Ovary (tissue), 7 donors: ENCODE measurements at regions not wholly inside any gene's neighbourhood (a gene's known extent, or its start where the extent isn't known, plus 50 kb on each side); places are given as distances from the start of the nearest gene placed in this dataset.
"Not testable (repeated sequence)": the region's sequence is repeated elsewhere in the genome, so short reads cannot be mapped to it uniquely, and the experiment has no call there.

Experiments
- DNase-seq, 5 donors: peaks; one replicate each; pipeline ENCODE4 v3.0.0-alpha.2; 2019 to 2020
- H3K27ac ChIP-seq, 2 donors: fragments of 200-600 bp; one replicate each; pipeline versions ENCODE4 v1.5.1 to v1.8.0; 2019 to 2022
- H3K27me3 ChIP-seq: fragments of 200-600 bp; one replicate; pipeline ENCODE4 v1.8.0; 2022
- H3K36me3 ChIP-seq: fragments of 200-600 bp; sonication (generic); one replicate; pipeline ENCODE4 v1.5.1; 2019
- H3K4me1 ChIP-seq: one replicate; pipeline ENCODE4 v1.8.1; 2013; ENCODE audit warnings: mild to moderate bottlenecking, moderate library complexity; ENCODE audit not compliant: insufficient read depth
- H3K4me3 ChIP-seq: fragments of 200-600 bp; sonication (generic); one replicate; pipeline ENCODE4 v1.5.1; 2017
- H3K9me3 ChIP-seq, 2 donors: fragments of 200-600 bp in 1 of 2; sonication (generic) in 1 of 2; one replicate each; pipeline versions ENCODE4 v1.5.1 to v1.8.1; 2013 to 2019; ENCODE audit warnings: mild to moderate bottlenecking in 1 of 2, moderate library complexity in 1 of 2
- EP300 ChIP-seq: sonication (generic); formaldehyde crosslinking; IDR thresholded peaks from one replicate; pipeline ENCODE4 v1.6.1; 2017; ENCODE audit warnings: antibody characterized with exemption
- POLR2A ChIP-seq: fragments of 450-650 bp; IDR thresholded peaks from one replicate; pipeline ENCODE4 v1.6.1; 2017; ENCODE audit warnings: antibody characterized with exemption, mild to moderate bottlenecking, moderate library complexity
- WGBS, 3 donors: extraction: QIAGEN DNeasy Blood & Tissue Kit in 1 of 3; methylation state at CpG; one replicate each; pipeline versions ENCODE4 v1.1.5 to v1.1.7; 2013 to 2017; 5-methylcytosine and 5-hydroxymethylcytosine counted together
- intact Hi-C, 4 donors: fragments of 100-400 bp; cut with DNase I; formaldehyde crosslinking; loops; one replicate each; pipeline versions ENCODE4 v1.11.0 to v1.15.1; 2022 to 2023
- TF ChIP-seq, protein P1 (sequence below), 3 donors: fragments of 450-650 bp in 2 of 3; fragments of 200-600 bp in 1 of 3; IDR thresholded peaks; one replicate each; pipeline versions ENCODE4 v1.5.1 to v1.8.0; 2016 to 2022; ENCODE audit warnings: antibody characterized with exemption in 3 of 3, mild to moderate bottlenecking in 1 of 3
- donor health status: DM: no; HTN: no; CAD: no; lungs with moderate emphysema.
- donor health status: DM: no; HTN: no; CAD: no.
- donor health status: Bipolar disorder and iron deficiency.
- donor health status: DM: no; HTN: no; CAD: no.
- donor health status: DM: yes; HTN: yes; CAD: no.

DNA sequence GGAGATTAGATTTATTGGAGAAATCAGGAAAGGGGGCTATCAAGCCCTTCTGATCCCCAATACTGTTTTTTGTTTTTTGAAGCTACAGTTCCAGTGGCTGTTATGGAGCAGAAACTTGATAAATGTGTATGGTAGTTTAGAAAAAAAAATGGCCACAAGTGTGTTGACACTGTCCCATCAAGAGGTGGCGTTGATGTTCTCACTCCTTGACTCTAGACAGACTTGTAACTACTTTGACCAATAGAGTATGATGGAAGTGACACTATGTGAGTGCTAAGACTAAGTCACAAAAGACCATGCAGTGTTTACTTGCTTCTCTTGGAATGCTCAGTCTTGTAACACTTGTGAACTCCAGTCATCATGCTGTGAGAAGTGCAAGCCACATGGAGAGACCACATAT, 356.7 kb downstream of the PDCD6IP start:
- no peak overlapping the region for H3K4me3 ChIP-seq
- no peak overlapping the region for H3K27ac ChIP-seq
- no peaks in the 10 kb centered on the region for H3K36me3 ChIP-seq
- no peak for DNase-seq
- intact Hi-C loops, result no loop called here
- WGBS, 3 donors, result 0 to 58% (median 0%) methylated on average over 1 of the region's 1 CpG
- H3K4me1 ChIP-seq, result no peaks in the 10 kb centered on the region
- no peaks in the 10 kb centered on the region for H3K27me3 ChIP-seq
- no peak for TF ChIP-seq POLR2A
- no peak for TF ChIP-seq EP300
- TF ChIP-seq, protein P1, sequence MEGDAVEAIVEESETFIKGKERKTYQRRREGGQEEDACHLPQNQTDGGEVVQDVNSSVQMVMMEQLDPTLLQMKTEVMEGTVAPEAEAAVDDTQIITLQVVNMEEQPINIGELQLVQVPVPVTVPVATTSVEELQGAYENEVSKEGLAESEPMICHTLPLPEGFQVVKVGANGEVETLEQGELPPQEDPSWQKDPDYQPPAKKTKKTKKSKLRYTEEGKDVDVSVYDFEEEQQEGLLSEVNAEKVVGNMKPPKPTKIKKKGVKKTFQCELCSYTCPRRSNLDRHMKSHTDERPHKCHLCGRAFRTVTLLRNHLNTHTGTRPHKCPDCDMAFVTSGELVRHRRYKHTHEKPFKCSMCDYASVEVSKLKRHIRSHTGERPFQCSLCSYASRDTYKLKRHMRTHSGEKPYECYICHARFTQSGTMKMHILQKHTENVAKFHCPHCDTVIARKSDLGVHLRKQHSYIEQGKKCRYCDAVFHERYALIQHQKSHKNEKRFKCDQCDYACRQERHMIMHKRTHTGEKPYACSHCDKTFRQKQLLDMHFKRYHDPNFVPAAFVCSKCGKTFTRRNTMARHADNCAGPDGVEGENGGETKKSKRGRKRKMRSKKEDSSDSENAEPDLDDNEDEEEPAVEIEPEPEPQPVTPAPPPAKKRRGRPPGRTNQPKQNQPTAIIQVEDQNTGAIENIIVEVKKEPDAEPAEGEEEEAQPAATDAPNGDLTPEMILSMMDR (IDR thresholded peaks at IDR 0.05), result no peak
- no peaks in the 10 kb centered on the region for H3K9me3 ChIP-seq

DNA sequence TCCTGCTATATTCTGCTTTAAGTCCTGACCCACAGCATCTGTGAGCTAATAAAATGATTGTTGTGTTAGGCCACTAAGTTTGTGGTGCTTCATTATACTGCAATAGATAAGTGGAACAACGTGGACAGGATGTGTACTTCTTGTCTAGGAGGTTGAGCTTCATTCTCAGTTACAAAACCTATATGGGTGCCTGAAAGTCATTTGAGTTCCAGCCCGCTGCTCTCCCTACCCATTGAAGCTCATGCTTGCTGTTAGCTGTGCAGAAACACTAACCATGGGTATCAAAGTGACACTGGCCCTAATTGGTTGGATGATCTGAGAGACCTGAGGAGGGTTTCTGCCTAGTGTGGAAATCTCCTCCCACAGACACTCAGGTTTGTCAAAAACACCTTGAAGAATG, 357.2 kb downstream of the PDCD6IP start:
- H3K27ac ChIP-seq, result no peak overlapping the region
- H3K4me1 ChIP-seq, result no peaks in the 10 kb centered on the region
- 70 to 86% (median 73%) methylated on average over 2 of the region's 2 CpGs for WGBS, 3 donors
- intact Hi-C loops, result no loop called here
- no peak for TF ChIP-seq EP300
- TF ChIP-seq, protein P1 (IDR thresholded peaks at IDR 0.05), result no peak
- no peak for TF ChIP-seq POLR2A
- DNase-seq, result no peak
- no peaks in the 10 kb centered on the region for H3K9me3 ChIP-seq
- H3K27me3 ChIP-seq, result no peaks in the 10 kb centered on the region
- no peak overlapping the region for H3K4me3 ChIP-seq
- no peaks in the 10 kb centered on the region for H3K36me3 ChIP-seq

DNA sequence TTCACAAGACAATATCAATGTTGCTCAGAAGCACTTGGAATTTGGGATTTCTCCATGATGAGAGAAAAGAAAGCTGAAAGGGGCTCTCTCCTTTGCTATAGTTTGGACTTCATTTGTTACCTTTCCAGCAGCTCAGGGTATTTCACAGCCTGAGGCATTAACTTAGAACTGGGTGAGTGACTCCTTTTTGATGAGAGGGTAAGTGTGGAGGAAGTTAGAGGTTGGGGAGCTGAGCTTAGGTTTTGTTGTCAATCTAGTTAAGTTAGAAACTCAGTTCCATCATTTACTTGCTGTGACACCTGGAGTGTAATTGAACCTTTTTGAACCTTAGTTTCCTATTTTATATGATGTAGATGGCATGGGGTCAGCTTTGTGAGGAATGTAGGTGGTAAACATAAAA, 359.1 kb downstream of the PDCD6IP start:
- DNase-seq, result no peak
- H3K27ac ChIP-seq, result no peak overlapping the region
- no peak for TF ChIP-seq EP300
- TF ChIP-seq, protein P1 (IDR thresholded peaks at IDR 0.05), result no peak
- TF ChIP-seq POLR2A, result no peak
- H3K36me3 ChIP-seq, result no peaks in the 10 kb centered on the region
- H3K4me1 ChIP-seq, result no peaks in the 10 kb centered on the region
- intact Hi-C loops, result no loop called here
- no peaks in the 10 kb centered on the region for H3K9me3 ChIP-seq
- no peaks in the 10 kb centered on the region for H3K27me3 ChIP-seq
- no peak overlapping the region for H3K4me3 ChIP-seq

GRCh38 chr3:34159613-34160420, 361.4 kb downstream of the PDCD6IP start:
- WGBS, 3 donors, result 80 to 87% (median 85%) methylated on average over 4 of the region's 4 CpGs
- Histone ChIP-seq H3K9me3 (no peaks in the 10 kb centered on the region), H3K27ac (no peak overlapping the region), H3K27me3 (no peaks in the 10 kb centered on the region), H3K36me3 (no peaks in the 10 kb centered on the region), H3K4me1 (no peaks in the 10 kb centered on the region), H3K4me3 (no peak overlapping the region)
- DNase-seq, result no peak
- intact Hi-C loops, result no loop called here
- TF ChIP-seq, protein P1 (IDR thresholded peaks at IDR 0.05), result no peak
- no peak for TF ChIP-seq EP300

DNA sequence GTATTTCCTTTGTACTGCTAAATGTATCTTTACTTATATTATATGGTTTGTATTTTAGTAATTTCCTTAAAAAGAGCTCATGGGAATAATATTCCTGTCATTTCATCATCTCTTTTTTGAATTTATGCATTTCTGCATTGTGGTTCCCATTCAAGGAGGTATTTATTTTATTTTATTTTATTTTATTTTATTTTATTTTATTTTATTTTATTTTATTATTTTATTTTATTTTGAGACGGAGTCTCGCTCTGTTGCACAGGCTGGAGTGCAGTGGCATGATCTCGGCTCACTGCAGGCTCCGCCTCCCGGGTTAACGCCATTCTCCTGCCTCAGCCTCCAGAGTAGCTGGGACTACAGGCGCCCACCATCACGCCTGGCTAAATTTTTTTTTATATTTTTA, 371.2 kb downstream of the PDCD6IP start:
- 92 to 96% (median 95%) methylated on average over 8 of the region's 8 CpGs for WGBS, 3 donors
- H3K4me1 ChIP-seq, H3K9me3 ChIP-seq, DNase-seq, H3K4me3 ChIP-seq, H3K36me3 ChIP-seq, intact Hi-C loops, H3K27ac ChIP-seq, H3K27me3 ChIP-seq: not testable (repeated sequence)
